Esophagus squamous epithelium (tissue), 5 donors: ENCODE measurements at regions not wholly inside any gene's neighbourhood (a gene's known extent, or its start where the extent isn't known, plus 50 kb on each side); places are given as distances from the start of the nearest gene placed in this dataset.
"Not testable (repeated sequence)": the region's sequence is repeated elsewhere in the genome, so short reads cannot be mapped to it uniquely, and the experiment has no call there.

Source experiments
- DNase-seq: peaks from one replicate; lab custom pipeline; 2025; lab: John Stamatoyannopoulos, UW
- H3K27ac ChIP-seq, 4 donors: fragments of 200-600 bp; sonication (generic); one replicate each; pipeline ENCODE4 v1.5.1; 2016 to 2019; ENCODE audit warnings: mild to moderate bottlenecking in 1 of 4
- H3K27me3 ChIP-seq, 4 donors: fragments of 200-600 bp; sonication (generic); 1 replicate in 3 of 4; 2 replicates in 1 of 4; pipeline versions ENCODE4 v1.5.1 to v1.6.0; 2017 to 2021; ENCODE audit warnings: antibody characterized with exemption in 1 of 4
- H3K36me3 ChIP-seq, 3 donors: fragments of 200-600 bp; sonication (generic); one replicate each; pipeline ENCODE4 v1.5.1; 2016 to 2019
- H3K4me1 ChIP-seq, 3 donors: fragments of 200-600 bp; sonication (generic); one replicate each; pipeline ENCODE4 v1.5.1; 2017 to 2019
- H3K4me3 ChIP-seq, 4 donors: fragments of 200-600 bp; sonication (generic); 1 replicate in 3 of 4; 2 replicates in 1 of 4; pipeline ENCODE4 v1.5.1; 2016 to 2019; ENCODE audit warnings: mild to moderate bottlenecking in 2 of 4, moderate library complexity in 1 of 4
- H3K9me3 ChIP-seq, 3 donors: fragments of 200-600 bp; sonication (generic); one replicate each; pipeline ENCODE4 v1.5.1; 2016 to 2019
- POLR2A ChIP-seq, 4 donors: fragments of 450-650 bp; IDR thresholded peaks; one replicate each; pipeline ENCODE4 v1.6.1; 2017; ENCODE audit warnings: antibody characterized with exemption in 4 of 4, mild to moderate bottlenecking in 4 of 4, moderate library complexity in 3 of 4
- WGBS, 2 donors: methylation state at CpG; one replicate each; pipeline ENCODE4 v1.1.5; 2018; 5-methylcytosine and 5-hydroxymethylcytosine counted together
- intact Hi-C: fragments of 100-400 bp; cut with DNase I; formaldehyde crosslinking; loops from one replicate; pipeline ENCODE4 v1.15.0; 2022
- TF ChIP-seq, protein P1 (sequence below), 6 experiments: fragments of 450-650 bp in 4 of 6; fragments of 200-600 bp in 2 of 6; sonication (generic) in 2 of 6; IDR thresholded peaks; one replicate each; pipeline ENCODE4 v1.5.1; 2016 to 2019; ENCODE audit warnings: antibody characterized with exemption in 6 of 6, mild to moderate bottlenecking in 4 of 6, moderate library complexity in 4 of 6
- donor health status: DM: yes; HTN: yes; CAD: no.

DNA sequence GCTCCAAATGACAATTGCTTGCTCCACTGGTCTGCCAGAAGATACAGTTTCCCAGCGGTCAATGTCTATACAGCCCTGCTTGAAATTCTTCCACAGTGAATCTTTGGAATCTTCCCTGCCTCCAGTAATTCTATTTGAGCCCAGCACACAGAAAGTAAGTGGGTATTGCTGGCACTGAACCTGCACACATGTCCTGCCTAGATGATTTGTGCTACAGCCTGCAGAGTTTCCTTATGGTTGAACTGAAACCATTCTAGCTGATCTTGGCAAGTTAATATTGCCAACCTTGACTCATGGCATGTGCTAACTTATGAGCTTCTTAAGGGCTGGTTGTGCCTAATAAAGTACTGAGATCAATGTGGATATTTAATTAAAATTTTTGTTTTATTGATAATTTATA, 553.8 kb upstream of the GNPDA2 start:
- DNase-seq, result no peak
- Histone ChIP-seq H3K4me3 (no peak overlapping the region), H3K4me1 (no peaks in the 10 kb centered on the region), H3K36me3 (no peaks in the 10 kb centered on the region), H3K27ac (no peak overlapping the region), H3K27me3 (no peaks in the 10 kb centered on the region), H3K9me3 (no peaks in the 10 kb centered on the region)
- TF ChIP-seq, protein P1, sequence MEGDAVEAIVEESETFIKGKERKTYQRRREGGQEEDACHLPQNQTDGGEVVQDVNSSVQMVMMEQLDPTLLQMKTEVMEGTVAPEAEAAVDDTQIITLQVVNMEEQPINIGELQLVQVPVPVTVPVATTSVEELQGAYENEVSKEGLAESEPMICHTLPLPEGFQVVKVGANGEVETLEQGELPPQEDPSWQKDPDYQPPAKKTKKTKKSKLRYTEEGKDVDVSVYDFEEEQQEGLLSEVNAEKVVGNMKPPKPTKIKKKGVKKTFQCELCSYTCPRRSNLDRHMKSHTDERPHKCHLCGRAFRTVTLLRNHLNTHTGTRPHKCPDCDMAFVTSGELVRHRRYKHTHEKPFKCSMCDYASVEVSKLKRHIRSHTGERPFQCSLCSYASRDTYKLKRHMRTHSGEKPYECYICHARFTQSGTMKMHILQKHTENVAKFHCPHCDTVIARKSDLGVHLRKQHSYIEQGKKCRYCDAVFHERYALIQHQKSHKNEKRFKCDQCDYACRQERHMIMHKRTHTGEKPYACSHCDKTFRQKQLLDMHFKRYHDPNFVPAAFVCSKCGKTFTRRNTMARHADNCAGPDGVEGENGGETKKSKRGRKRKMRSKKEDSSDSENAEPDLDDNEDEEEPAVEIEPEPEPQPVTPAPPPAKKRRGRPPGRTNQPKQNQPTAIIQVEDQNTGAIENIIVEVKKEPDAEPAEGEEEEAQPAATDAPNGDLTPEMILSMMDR (IDR thresholded peaks at IDR 0.05), result no peak
- no peak for TF ChIP-seq POLR2A (IDR thresholded peaks at IDR 0.05)
- WGBS, 2 donors, result 71 to 100% methylated on average over 1 of the region's 1 CpG
- intact Hi-C loops, result no loop called here

DNA sequence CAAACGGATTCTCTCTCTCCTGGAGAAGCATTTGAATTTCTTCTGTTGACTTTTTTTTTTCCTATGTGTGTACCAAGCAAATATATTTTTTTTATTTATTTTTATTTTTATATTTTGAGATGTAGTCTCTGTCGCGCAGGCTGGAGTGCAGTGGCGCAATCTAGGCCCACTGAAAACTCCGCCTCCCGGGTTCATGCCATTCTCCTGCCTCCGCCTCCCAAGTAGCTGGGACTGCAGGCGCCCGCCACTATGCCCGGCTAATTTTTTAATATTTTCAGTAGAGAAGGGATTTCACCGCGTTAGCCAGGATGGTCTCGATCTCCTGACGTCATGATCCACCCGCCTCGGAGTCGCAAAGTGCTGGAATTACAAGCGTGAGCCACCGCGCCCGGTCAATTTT, 549.5 kb upstream of the GNPDA2 start:
- H3K9me3 ChIP-seq, result no peaks in the 10 kb centered on the region
- no peaks in the 10 kb centered on the region for H3K36me3 ChIP-seq
- TF ChIP-seq, protein P1 (IDR thresholded peaks at IDR 0.05), result no peak
- TF ChIP-seq POLR2A (IDR thresholded peaks at IDR 0.05), result no peak
- 92 to 96% methylated on average over 20 of the region's 21 CpGs for WGBS, 2 donors
- H3K27ac ChIP-seq, result no peak overlapping the region
- no peaks in the 10 kb centered on the region for H3K27me3 ChIP-seq
- intact Hi-C loops, result no loop called here
- no peaks in the 10 kb centered on the region for H3K4me1 ChIP-seq
- no peak for DNase-seq
- H3K4me3 ChIP-seq, result no peak overlapping the region

DNA sequence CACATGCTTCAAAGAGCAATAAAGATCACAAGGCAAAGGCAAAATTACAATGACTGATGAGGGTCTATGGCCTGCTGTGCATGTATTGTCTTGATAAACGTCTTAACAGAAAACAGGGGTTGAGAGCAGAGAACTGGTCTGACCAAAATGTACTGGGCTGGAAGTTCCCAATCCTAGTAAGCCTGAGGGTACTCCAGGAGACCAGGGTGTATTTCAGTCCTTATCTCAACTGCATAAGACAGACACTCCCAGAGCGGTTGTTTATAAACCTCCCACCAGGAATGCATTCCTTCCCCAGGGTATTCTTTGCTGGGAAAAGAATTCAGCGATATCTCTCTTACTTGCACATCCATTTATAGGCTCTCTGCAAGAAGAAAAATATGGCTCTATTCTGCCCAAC, 521.8 kb upstream of the GNPDA2 start:
- WGBS, 2 donors, result 79 to 84% methylated on average over 3 of the region's 3 CpGs
- not testable (repeated sequence) for H3K4me3 ChIP-seq, DNase-seq

DNA sequence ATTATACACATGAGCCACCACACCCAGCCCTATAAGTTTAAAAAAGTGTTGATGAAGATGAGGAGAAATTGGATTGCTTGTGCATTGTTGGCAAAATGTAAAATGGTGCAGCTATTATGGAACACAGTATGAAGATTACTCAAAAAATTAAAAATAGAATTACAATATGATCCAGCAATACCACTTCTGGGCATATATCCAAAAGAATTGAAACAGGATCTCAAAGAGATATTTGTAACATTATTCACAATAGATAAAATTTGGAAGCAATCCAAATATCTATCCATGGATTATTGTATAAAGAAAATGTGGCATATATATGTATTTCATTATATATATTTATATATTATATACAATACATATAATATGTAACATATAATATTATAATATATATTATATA, 515.6 kb upstream of the GNPDA2 start:
- DNase-seq, result no peak
- no peaks in the 10 kb centered on the region for H3K27me3 ChIP-seq
- no peak overlapping the region for H3K4me3 ChIP-seq
- no peaks in the 10 kb centered on the region for H3K36me3 ChIP-seq
- TF ChIP-seq, protein P1 (IDR thresholded peaks at IDR 0.05), result no peak
- TF ChIP-seq POLR2A (IDR thresholded peaks at IDR 0.05), result no peak
- peaks cover 0 to 6% (median 0%) of the 10 kb centered on the region in 3 donors for H3K9me3 ChIP-seq
- H3K4me1 ChIP-seq, result no peaks in the 10 kb centered on the region
- intact Hi-C loops, result no loop called here
- no peak overlapping the region for H3K27ac ChIP-seq

More for the DNA sequence above, 521.8 kb upstream of the GNPDA2 start:
- H3K36me3 ChIP-seq, H3K4me1 ChIP-seq, H3K9me3 ChIP-seq, H3K27me3 ChIP-seq, H3K27ac ChIP-seq, intact Hi-C loops: not testable (repeated sequence)

DNA sequence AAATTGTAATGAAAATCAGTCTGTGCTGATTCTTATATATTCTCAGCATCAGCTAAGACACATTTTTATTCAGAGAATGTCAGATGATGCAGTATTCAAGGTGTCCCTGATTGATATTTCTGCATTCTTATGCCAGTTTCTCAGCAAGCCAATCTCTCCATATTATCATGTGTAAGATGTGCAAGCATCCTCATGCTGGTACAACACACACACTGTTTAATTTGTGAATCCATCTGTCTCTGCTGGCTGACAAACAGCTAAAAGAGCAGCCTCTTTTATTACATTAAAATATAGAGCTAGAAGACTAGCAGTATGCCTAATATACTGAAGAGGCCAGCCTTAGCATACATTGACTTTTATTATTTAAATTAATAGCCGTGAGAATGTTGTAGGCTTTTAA, 502.9 kb upstream of the GNPDA2 start:
- Histone ChIP-seq H3K9me3 (no peaks in the 10 kb centered on the region), H3K27me3 (no peaks in the 10 kb centered on the region), H3K4me3 (no peak overlapping the region), H3K36me3 (no peaks in the 10 kb centered on the region), H3K27ac (no peak overlapping the region), H3K4me1 (no peaks in the 10 kb centered on the region)
- WGBS, 2 donors, result 50 to 64% methylated on average over 1 of the region's 1 CpG
- intact Hi-C loops, result no loop called here
- TF ChIP-seq, protein P1 (IDR thresholded peaks at IDR 0.05), result no peak
- no peak for TF ChIP-seq POLR2A (IDR thresholded peaks at IDR 0.05)
- DNase-seq, result no peak

DNA sequence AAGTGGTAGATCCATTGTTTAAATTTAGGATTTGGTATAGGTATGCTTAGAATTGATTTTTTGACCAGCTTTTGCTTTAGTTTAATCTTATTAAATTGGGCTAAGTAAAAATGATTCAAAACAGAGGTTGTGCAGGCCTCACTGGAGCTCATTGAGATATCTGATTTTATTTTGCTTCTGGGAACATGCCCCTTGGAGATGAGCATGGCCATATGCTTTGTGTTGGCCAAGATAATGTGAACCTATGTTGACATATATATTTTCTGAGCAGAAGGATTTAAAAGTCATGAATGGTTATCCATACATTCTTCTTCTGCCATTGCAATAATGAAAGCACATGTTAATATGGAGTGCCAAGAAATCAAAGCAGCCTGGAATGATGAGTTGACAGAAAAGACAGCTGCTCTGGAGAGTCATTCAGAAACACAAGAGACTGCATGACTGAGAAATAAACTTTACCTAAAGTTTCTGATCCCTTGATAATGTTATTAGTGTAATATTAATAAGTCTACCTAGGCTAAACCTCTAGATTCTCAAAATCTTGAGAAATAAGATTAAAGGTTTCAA, 489.7 kb upstream of the GNPDA2 start:
- no peak overlapping the region for H3K27ac ChIP-seq
- TF ChIP-seq, protein P1 (IDR thresholded peaks at IDR 0.05), result no peak
- TF ChIP-seq POLR2A (IDR thresholded peaks at IDR 0.05), result no peak

DNA sequence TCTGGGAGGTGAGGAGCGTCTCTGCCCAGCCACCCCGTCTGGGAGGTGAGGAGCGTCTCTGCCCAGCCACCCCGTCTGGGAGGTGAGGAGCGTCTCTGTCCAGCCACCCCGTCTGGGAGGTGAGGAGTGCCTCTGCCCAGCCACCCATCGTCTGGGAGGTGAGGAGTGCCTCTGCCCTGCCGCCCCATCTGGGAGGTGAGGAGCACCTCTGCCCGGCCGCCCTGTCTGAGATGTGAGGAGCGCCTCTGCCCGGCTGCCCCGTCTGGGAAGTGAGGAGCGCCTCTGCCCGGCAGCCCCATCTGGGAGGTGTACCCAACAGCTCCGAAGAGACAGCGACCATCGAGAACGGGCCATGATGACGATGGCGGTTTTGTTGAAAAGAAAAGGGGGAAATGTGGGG, 482.1 kb upstream of the GNPDA2 start:
- H3K36me3 ChIP-seq, H3K4me1 ChIP-seq, H3K27ac ChIP-seq, H3K27me3 ChIP-seq, H3K4me3 ChIP-seq, intact Hi-C loops, DNase-seq: not testable (repeated sequence)
- H3K9me3 ChIP-seq, result peaks cover 0 to 13% (median 0%) of the 10 kb centered on the region in 3 donors
- WGBS, 2 donors, result 93 to 100% methylated on average over 2 to 4 of the region's 21 CpGs

More for the DNA sequence above, 489.7 kb upstream of the GNPDA2 start:
- intact Hi-C loops, result no loop called here
- Histone ChIP-seq H3K9me3 (peaks cover 0 to 8% (median 0%) of the 10 kb centered on the region in 3 donors), H3K4me3 (no peak overlapping the region), H3K4me1 (no peaks in the 10 kb centered on the region), H3K36me3 (no peaks in the 10 kb centered on the region), H3K27me3 (no peaks in the 10 kb centered on the region)
- no peak for DNase-seq

DNA sequence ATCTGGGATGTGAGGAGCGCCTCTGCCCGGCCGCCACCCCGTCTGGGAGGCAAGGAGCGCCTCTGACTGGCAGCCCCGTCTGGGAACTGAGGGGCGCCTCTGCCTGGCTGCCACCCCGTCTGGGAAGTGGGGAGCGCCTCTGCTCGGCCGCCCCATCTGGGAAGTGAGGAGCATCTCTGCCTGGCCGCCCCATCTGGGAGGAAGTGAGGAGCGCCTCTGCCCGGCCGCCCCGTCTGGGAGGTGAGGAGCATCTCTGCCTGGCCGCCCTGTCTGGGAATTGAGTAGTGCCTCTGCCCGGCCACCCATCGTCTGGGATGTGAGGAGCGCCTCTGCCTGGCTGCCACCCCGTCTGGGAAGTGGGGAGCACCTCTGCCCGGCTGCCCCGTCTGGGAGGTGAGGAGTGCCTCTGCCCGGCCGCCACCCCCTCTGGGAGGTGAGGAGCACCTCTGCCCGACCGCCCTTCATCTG, 481.5 kb upstream of the GNPDA2 start:
- H3K9me3 ChIP-seq, result peaks cover 0 to 13% (median 0%) of the 10 kb centered on the region in 3 donors
- WGBS, 2 donors, result no CpG with 5 or more reads among the region's 27 CpGs
- DNase-seq, H3K36me3 ChIP-seq, H3K27ac ChIP-seq, H3K4me1 ChIP-seq, intact Hi-C loops, H3K4me3 ChIP-seq, H3K27me3 ChIP-seq: not testable (repeated sequence)
